Prostate gland (tissue), 2 donors: ENCODE measurements at regions not wholly inside any gene's neighbourhood (a gene's known extent, or its start where the extent isn't known, plus 50 kb on each side); places are given as distances from the start of the nearest gene placed in this dataset.

Experiments used
- DNase-seq: peaks from one replicate; pipeline ENCODE4 v3.0.0-alpha.2; 2019; ENCODE audit warnings: low spot score
- H3K27ac ChIP-seq, 2 donors: fragments of 200-600 bp; sonication (generic); 2 replicates each; pipeline ENCODE4 v1.5.1; 2017 to 2019
- H3K27me3 ChIP-seq: fragments of 200-600 bp; sonication (generic); replicated peaks from 2 replicates; pipeline ENCODE4 v1.5.1; 2019; ENCODE audit not compliant: insufficient read depth
- H3K36me3 ChIP-seq, 2 donors: fragments of 200-600 bp; sonication (generic); 1 replicate in 1 of 2; 2 replicates in 1 of 2; pipeline versions ENCODE4 v1.5.1 to v1.8.1; 2017 to 2019
- H3K4me1 ChIP-seq: fragments of 200-600 bp; sonication (generic); replicated peaks from 2 replicates; pipeline ENCODE4 v1.5.1; 2019
- H3K4me3 ChIP-seq, 2 donors: fragments of 200-600 bp; sonication (generic); 2 replicates each; pipeline ENCODE4 v1.5.1; 2017 to 2019
- H3K9me3 ChIP-seq: fragments of 200-600 bp; sonication (generic); 2 replicates; pipeline ENCODE4 v1.5.1; 2017
- CTCF ChIP-seq, 4 experiments: fragments of 200-600 bp in 2 of 4; fragments of 450-650 bp in 2 of 4; sonication (generic) in 2 of 4; IDR thresholded peaks; 1 replicate in 3 of 4; 2 replicates in 1 of 4; pipeline ENCODE4 v1.5.1; 2016 to 2019; ENCODE audit warnings: antibody characterized with exemption in 4 of 4, mild to moderate bottlenecking in 2 of 4, moderate library complexity in 2 of 4
- POLR2A ChIP-seq: fragments of 450-650 bp; IDR thresholded peaks from one replicate; pipeline ENCODE4 v1.6.1; 2016; ENCODE audit warnings: antibody characterized with exemption, mild to moderate bottlenecking
- POLR2AphosphoS5 ChIP-seq: sonication (generic); formaldehyde crosslinking; IDR thresholded peaks from one replicate; pipeline ENCODE4 v1.6.1; 2017; ENCODE audit warnings: antibody characterized with exemption
- WGBS: methylation state at CpG from one replicate; pipeline ENCODE4 v1.1.5; 2018; 5-methylcytosine and 5-hydroxymethylcytosine counted together
- intact Hi-C: fragments of 100-400 bp; cut with DNase I; formaldehyde crosslinking; loops from one replicate; pipeline ENCODE4 v1.14.2; 2022

- Histone ChIP-seq H3K9me3 (no peaks in the 10 kb centered on the region), H3K36me3 (no peaks in the 10 kb centered on the region), H3K4me3 (no peak overlapping the region), H3K27me3 (peaks cover 2% of the 10 kb centered on the region), H3K4me1 (no peaks in the 10 kb centered on the region), H3K27ac (no peak overlapping the region)
- intact Hi-C loops, result no loop called here
- 58% methylated on average over 10 of the region's 10 CpGs for WGBS
- no peak for DNase-seq
- no peak for TF ChIP-seq POLR2A
Measured at GRCh38 chrX:1767026-1767425, 152.2 kb downstream of the ASMT start.

GRCh38 chrX:1778817-1779216 lies 164.0 kb downstream of the ASMT start:
- 56% methylated on average over 4 of the region's 4 CpGs for WGBS
- TF ChIP-seq CTCF (IDR thresholded peaks at IDR 0.05), result no peak
- Histone ChIP-seq H3K36me3 (no peaks in the 10 kb centered on the region), H3K27me3 (no peaks in the 10 kb centered on the region), H3K9me3 (no peaks in the 10 kb centered on the region), H3K4me1 (peaks cover 3% of the 10 kb centered on the region), H3K27ac (no peak overlapping the region), H3K4me3 (no peak overlapping the region)
- no peak for DNase-seq
- intact Hi-C loops, result no loop called here

GRCh38 chrX:1779626-1780025 lies 164.8 kb downstream of the ASMT start:
- H3K36me3 ChIP-seq, result no peaks in the 10 kb centered on the region
- peaks cover 3% of the 10 kb centered on the region for H3K4me1 ChIP-seq
- intact Hi-C loops, result no loop called here
- H3K27ac ChIP-seq, result no peak overlapping the region
- no peaks in the 10 kb centered on the region for H3K27me3 ChIP-seq
- no peak overlapping the region for H3K4me3 ChIP-seq
- no peak for DNase-seq
- no peak for TF ChIP-seq POLR2A
- no peak for TF ChIP-seq CTCF (IDR thresholded peaks at IDR 0.05)
- TF ChIP-seq POLR2AphosphoS5, result no peak
- WGBS, result 65% methylated on average over 6 of the region's 6 CpGs
- no peaks in the 10 kb centered on the region for H3K9me3 ChIP-seq

GRCh38 chrX:1781766-1782165 lies 166.9 kb downstream of the ASMT start:
- TF ChIP-seq POLR2AphosphoS5, result no peak
- TF ChIP-seq POLR2A, result no peak
- no peak for TF ChIP-seq CTCF (IDR thresholded peaks at IDR 0.05)
- intact Hi-C loops, result no loop called here
- H3K27ac ChIP-seq, result no peak overlapping the region
- H3K27me3 ChIP-seq, result no peaks in the 10 kb centered on the region
- no peaks in the 10 kb centered on the region for H3K9me3 ChIP-seq
- H3K4me3 ChIP-seq, result no peak overlapping the region
- peaks cover 3% of the 10 kb centered on the region for H3K4me1 ChIP-seq
- DNase-seq, result no peak
- WGBS, result 58% methylated on average over 11 of the region's 11 CpGs
- H3K36me3 ChIP-seq, result no peaks in the 10 kb centered on the region

DNA sequence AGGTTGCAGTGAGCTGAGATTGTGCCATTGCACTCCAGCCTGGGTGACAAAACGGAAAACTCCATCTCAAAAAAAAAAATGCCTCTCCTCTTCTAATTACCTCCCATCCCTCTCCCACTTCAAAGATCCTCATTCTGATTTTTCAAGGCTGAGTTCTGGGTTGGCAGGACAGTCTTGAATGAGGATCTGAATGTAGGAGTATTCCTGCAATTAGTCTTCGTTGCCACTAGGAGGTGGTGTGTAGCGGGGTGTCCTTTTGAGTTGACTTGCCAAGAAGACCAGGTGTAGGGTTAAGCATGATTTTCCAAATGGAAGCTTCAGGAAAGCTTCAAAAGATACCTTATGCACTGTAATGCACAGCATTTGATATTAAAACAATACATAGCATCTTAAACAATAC lies 169.9 kb downstream of the ASMT start:
- Histone ChIP-seq H3K9me3 (no peaks in the 10 kb centered on the region), H3K4me1 (peaks cover 3% of the 10 kb centered on the region), H3K27ac (no peak overlapping the region), H3K27me3 (no peaks in the 10 kb centered on the region), H3K4me3 (no peak overlapping the region), H3K36me3 (no peaks in the 10 kb centered on the region)
- DNase-seq, result no peak
- intact Hi-C loops, result no loop called here
- 87% methylated on average over 3 of the region's 3 CpGs for WGBS
- no peak for TF ChIP-seq POLR2A
- no peak for TF ChIP-seq CTCF (IDR thresholded peaks at IDR 0.05)
- no peak for TF ChIP-seq POLR2AphosphoS5
